Upper lobe of left lung (tissue), 4 donors: ENCODE measurements at regions not wholly inside any gene's neighbourhood (a gene's known extent, or its start where the extent isn't known, plus 50 kb on each side); places are given as distances from the start of the nearest gene placed in this dataset.

Source experiments
- POLR2A ChIP-seq, 4 donors: fragments of 450-650 bp; IDR thresholded peaks; one replicate each; pipeline ENCODE4 v1.5.1; 2016 to 2017; ENCODE audit warnings: antibody characterized with exemption in 4 of 4, mild to moderate bottlenecking in 2 of 4
- TF ChIP-seq, protein P1 (sequence below), 6 experiments: fragments of 450-650 bp in 4 of 6; fragments of 200-600 bp in 2 of 6; sonication (generic) in 2 of 6; IDR thresholded peaks; one replicate each; pipeline ENCODE4 v1.5.1; 2016 to 2019; ENCODE audit warnings: antibody characterized with exemption in 6 of 6

- TF ChIP-seq POLR2A (IDR thresholded peaks at IDR 0.05): no peak
- TF ChIP-seq, protein P1, sequence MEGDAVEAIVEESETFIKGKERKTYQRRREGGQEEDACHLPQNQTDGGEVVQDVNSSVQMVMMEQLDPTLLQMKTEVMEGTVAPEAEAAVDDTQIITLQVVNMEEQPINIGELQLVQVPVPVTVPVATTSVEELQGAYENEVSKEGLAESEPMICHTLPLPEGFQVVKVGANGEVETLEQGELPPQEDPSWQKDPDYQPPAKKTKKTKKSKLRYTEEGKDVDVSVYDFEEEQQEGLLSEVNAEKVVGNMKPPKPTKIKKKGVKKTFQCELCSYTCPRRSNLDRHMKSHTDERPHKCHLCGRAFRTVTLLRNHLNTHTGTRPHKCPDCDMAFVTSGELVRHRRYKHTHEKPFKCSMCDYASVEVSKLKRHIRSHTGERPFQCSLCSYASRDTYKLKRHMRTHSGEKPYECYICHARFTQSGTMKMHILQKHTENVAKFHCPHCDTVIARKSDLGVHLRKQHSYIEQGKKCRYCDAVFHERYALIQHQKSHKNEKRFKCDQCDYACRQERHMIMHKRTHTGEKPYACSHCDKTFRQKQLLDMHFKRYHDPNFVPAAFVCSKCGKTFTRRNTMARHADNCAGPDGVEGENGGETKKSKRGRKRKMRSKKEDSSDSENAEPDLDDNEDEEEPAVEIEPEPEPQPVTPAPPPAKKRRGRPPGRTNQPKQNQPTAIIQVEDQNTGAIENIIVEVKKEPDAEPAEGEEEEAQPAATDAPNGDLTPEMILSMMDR (IDR thresholded peaks at IDR 0.05): no peak
Measured at GRCh38 chr2:65625982-65626381, 193.6 kb upstream of the SPRED2 start.
